ENCODE measurements at regions not wholly inside any gene's neighbourhood (a gene's known extent, or its start where the extent isn't known, plus 50 kb on each side); places are given as distances from the start of the nearest gene placed in this dataset.

GRCh38 chr7:49014870-49015269, 90.5 kb downstream of the CDC14C start:
- no peaks in the 10 kb centered on the region for H3K27me3 ChIP-seq (ENCODE audit: insufficient read depth, low read length)
- no peaks in the 10 kb centered on the region for H3K36me3 ChIP-seq (ENCODE audit: insufficient read depth, low read length)
- H3F3A ChIP-seq (ENCODE audit: insufficient read depth, low read length), result no peaks in the 10 kb centered on the region
- no peaks in the 10 kb centered on the region for H3K9me2 ChIP-seq (ENCODE audit: low read depth, low read length)
- no peaks in the 10 kb centered on the region for H3K9me3 ChIP-seq (ENCODE audit: low read length)
- no peak overlapping the region for H3K27ac ChIP-seq (ENCODE audit: low read depth, low read length, poor library complexity, severe bottlenecking)
- no peaks in the 10 kb centered on the region for H3K4me1 ChIP-seq (ENCODE audit: insufficient read depth, low read length, severe bottlenecking)
- H3K79me2 ChIP-seq (ENCODE audit: insufficient read depth, low read length), result no peaks in the 10 kb centered on the region
- no peaks in the 10 kb centered on the region for H4K20me1 ChIP-seq (ENCODE audit: insufficient read depth, low read length)
- no peak overlapping the region for H3K4me2 ChIP-seq (ENCODE audit: low read length)
- no peak overlapping the region for H3K4me3 ChIP-seq (ENCODE audit: low read depth, low read length, poor library complexity, severe bottlenecking)
- no peak overlapping the region for H2AFZ ChIP-seq (ENCODE audit: low read length)
- no peak overlapping the region for H3K9ac ChIP-seq (ENCODE audit: low read length)
- TF ChIP-seq CTCF (IDR thresholded peaks at IDR 0.05; ENCODE audit: low read length), result no peak
- no peak for TF ChIP-seq EZH2 (IDR thresholded peaks at IDR 0.05; ENCODE audit: borderline replicate concordance, low read length)

- Histone ChIP-seq H3K9me2 (ENCODE audit: low read depth, low read length) (no peaks in the 10 kb centered on the region), H2AFZ (ENCODE audit: low read length) (no peak overlapping the region), H3K9ac (ENCODE audit: low read length) (no peak overlapping the region), H3K36me3 (ENCODE audit: insufficient read depth, low read length) (no peaks in the 10 kb centered on the region), H3F3A (ENCODE audit: insufficient read depth, low read length) (no peaks in the 10 kb centered on the region), H3K9me3 (ENCODE audit: low read length) (no peaks in the 10 kb centered on the region), H4K20me1 (ENCODE audit: insufficient read depth, low read length) (no peaks in the 10 kb centered on the region), H3K4me2 (ENCODE audit: low read length) (no peak overlapping the region), H3K27ac (ENCODE audit: low read depth, low read length, poor library complexity, severe bottlenecking) (no peak overlapping the region), H3K4me3 (ENCODE audit: low read depth, low read length, poor library complexity, severe bottlenecking) (no peak overlapping the region), H3K79me2 (ENCODE audit: insufficient read depth, low read length) (no peaks in the 10 kb centered on the region), H3K4me1 (ENCODE audit: insufficient read depth, low read length, severe bottlenecking) (no peaks in the 10 kb centered on the region), H3K27me3 (ENCODE audit: insufficient read depth, low read length) (no peaks in the 10 kb centered on the region)
- no peak for TF ChIP-seq CTCF (IDR thresholded peaks at IDR 0.05; ENCODE audit: low read length)
- no peak for TF ChIP-seq EZH2 (IDR thresholded peaks at IDR 0.05; ENCODE audit: borderline replicate concordance, low read length)
Observed at GRCh38 chr7:49020145-49020544, 95.8 kb downstream of the CDC14C start.

GRCh38 chr7:49022448-49022847, 98.1 kb downstream of the CDC14C start:
- no peaks in the 10 kb centered on the region for H3K27me3 ChIP-seq (ENCODE audit: insufficient read depth, low read length)
- H3K4me3 ChIP-seq (ENCODE audit: low read depth, low read length, poor library complexity, severe bottlenecking), result no peak overlapping the region
- no peaks in the 10 kb centered on the region for H3F3A ChIP-seq (ENCODE audit: insufficient read depth, low read length)
- no peaks in the 10 kb centered on the region for H3K4me1 ChIP-seq (ENCODE audit: insufficient read depth, low read length, severe bottlenecking)
- H4K20me1 ChIP-seq (ENCODE audit: insufficient read depth, low read length), result no peaks in the 10 kb centered on the region
- no peak overlapping the region for H3K9ac ChIP-seq (ENCODE audit: low read length)
- TF ChIP-seq EZH2 (IDR thresholded peaks at IDR 0.05; ENCODE audit: borderline replicate concordance, low read length) (no peak), CTCF (IDR thresholded peaks at IDR 0.05; ENCODE audit: low read length) (no peak)
- no peaks in the 10 kb centered on the region for H3K9me2 ChIP-seq (ENCODE audit: low read depth, low read length)
- H2AFZ ChIP-seq (ENCODE audit: low read length), result no peak overlapping the region
- H3K79me2 ChIP-seq (ENCODE audit: insufficient read depth, low read length), result no peaks in the 10 kb centered on the region
- no peak overlapping the region for H3K27ac ChIP-seq (ENCODE audit: low read depth, low read length, poor library complexity, severe bottlenecking)
- no peaks in the 10 kb centered on the region for H3K36me3 ChIP-seq (ENCODE audit: insufficient read depth, low read length)
- no peak overlapping the region for H3K4me2 ChIP-seq (ENCODE audit: low read length)
- H3K9me3 ChIP-seq (ENCODE audit: low read length), result no peaks in the 10 kb centered on the region

Measured in OCI-LY1 (cell line).